ENCODE measurements at regions not wholly inside any gene's neighbourhood (a gene's known extent, or its start where the extent isn't known, plus 50 kb on each side); places are given as distances from the start of the nearest gene placed in this dataset.

DNA sequence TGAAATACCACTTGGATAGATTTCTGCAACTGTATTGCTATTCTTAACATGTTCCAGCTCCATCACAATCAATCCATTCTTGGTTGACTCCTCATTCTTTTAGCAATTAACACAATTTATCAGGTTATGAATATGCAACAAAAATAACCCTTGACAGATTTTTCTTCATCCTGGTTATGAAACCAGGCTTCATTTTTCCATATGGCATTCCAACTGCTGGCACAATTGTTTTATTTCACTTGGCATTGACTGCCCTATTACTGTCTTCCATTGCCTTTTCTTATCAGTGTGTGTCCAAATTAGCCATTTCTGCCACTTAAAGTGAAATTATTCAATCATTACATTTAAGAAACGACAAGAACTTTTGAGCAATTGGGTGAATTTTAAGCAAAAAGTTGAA, 388.8 kb upstream of the EPHA5 start:
- no peak for TF ChIP-seq EP300 (IDR thresholded peaks at IDR 0.05)
- TF ChIP-seq, protein P1, sequence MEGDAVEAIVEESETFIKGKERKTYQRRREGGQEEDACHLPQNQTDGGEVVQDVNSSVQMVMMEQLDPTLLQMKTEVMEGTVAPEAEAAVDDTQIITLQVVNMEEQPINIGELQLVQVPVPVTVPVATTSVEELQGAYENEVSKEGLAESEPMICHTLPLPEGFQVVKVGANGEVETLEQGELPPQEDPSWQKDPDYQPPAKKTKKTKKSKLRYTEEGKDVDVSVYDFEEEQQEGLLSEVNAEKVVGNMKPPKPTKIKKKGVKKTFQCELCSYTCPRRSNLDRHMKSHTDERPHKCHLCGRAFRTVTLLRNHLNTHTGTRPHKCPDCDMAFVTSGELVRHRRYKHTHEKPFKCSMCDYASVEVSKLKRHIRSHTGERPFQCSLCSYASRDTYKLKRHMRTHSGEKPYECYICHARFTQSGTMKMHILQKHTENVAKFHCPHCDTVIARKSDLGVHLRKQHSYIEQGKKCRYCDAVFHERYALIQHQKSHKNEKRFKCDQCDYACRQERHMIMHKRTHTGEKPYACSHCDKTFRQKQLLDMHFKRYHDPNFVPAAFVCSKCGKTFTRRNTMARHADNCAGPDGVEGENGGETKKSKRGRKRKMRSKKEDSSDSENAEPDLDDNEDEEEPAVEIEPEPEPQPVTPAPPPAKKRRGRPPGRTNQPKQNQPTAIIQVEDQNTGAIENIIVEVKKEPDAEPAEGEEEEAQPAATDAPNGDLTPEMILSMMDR (IDR thresholded peaks at IDR 0.05): no peak
